ENCODE measurements at regions not wholly inside any gene's neighbourhood (a gene's known extent, or its start where the extent isn't known, plus 50 kb on each side); places are given as distances from the start of the nearest gene placed in this dataset.

DNA sequence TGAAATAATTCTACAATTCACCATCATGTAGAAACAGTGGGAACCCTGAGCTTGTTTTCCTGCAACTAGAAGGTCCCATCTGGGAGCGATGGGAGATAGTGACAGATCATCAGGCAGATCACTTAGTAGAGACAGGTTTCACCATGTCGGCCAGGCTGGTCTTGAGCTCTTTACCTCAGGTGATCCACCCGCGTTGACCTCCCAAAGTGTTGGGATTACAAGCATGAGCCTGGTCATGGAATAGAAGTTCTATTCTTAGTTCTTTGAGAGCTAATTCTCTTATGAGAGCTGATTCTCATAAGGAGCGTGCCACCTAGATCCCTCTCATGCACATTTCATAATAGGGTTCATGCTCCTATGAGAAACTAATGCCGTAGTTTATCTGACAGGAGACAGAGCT, 778.0 kb upstream of the AUTS2 start:
- TF ChIP-seq POLR2A (IDR thresholded peaks at IDR 0.05), result no peak
- TF ChIP-seq, protein P1, sequence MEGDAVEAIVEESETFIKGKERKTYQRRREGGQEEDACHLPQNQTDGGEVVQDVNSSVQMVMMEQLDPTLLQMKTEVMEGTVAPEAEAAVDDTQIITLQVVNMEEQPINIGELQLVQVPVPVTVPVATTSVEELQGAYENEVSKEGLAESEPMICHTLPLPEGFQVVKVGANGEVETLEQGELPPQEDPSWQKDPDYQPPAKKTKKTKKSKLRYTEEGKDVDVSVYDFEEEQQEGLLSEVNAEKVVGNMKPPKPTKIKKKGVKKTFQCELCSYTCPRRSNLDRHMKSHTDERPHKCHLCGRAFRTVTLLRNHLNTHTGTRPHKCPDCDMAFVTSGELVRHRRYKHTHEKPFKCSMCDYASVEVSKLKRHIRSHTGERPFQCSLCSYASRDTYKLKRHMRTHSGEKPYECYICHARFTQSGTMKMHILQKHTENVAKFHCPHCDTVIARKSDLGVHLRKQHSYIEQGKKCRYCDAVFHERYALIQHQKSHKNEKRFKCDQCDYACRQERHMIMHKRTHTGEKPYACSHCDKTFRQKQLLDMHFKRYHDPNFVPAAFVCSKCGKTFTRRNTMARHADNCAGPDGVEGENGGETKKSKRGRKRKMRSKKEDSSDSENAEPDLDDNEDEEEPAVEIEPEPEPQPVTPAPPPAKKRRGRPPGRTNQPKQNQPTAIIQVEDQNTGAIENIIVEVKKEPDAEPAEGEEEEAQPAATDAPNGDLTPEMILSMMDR (IDR thresholded peaks at IDR 0.05), result no peak
